ENCODE measurements at regions not wholly inside any gene's neighbourhood (a gene's known extent, or its start where the extent isn't known, plus 50 kb on each side); places are given as distances from the start of the nearest gene placed in this dataset.

- Histone ChIP-seq H3K4me1 (ENCODE audit: insufficient read depth) (peaks cover 8% of the 10 kb centered on the region), H3K27me3 (no peaks in the 10 kb centered on the region), H3K9me3 (no peaks in the 10 kb centered on the region), H3K27ac (no peak overlapping the region), H3K36me3 (no peaks in the 10 kb centered on the region), H3K4me3 (no peak overlapping the region)
- 58 to 67% (median 62%) methylated on average over 15 to 16 of the region's 16 CpGs for WGBS, 3 donors
- DNase-seq: no peak
- intact Hi-C loops (cut with DNase I): loop anchor here in 2 of 4 donors (10.0 kb wide), 2 partner anchors 119 to 129 kb away; no protein-coding TSS in a partner anchor
- TF ChIP-seq EP300 (IDR thresholded peaks at IDR 0.05): no peak
- no peak for TF ChIP-seq POLR2A (IDR thresholded peaks at IDR 0.05)
- TF ChIP-seq, protein P1, sequence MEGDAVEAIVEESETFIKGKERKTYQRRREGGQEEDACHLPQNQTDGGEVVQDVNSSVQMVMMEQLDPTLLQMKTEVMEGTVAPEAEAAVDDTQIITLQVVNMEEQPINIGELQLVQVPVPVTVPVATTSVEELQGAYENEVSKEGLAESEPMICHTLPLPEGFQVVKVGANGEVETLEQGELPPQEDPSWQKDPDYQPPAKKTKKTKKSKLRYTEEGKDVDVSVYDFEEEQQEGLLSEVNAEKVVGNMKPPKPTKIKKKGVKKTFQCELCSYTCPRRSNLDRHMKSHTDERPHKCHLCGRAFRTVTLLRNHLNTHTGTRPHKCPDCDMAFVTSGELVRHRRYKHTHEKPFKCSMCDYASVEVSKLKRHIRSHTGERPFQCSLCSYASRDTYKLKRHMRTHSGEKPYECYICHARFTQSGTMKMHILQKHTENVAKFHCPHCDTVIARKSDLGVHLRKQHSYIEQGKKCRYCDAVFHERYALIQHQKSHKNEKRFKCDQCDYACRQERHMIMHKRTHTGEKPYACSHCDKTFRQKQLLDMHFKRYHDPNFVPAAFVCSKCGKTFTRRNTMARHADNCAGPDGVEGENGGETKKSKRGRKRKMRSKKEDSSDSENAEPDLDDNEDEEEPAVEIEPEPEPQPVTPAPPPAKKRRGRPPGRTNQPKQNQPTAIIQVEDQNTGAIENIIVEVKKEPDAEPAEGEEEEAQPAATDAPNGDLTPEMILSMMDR (IDR thresholded peaks at IDR 0.05): no peak
Observed at GRCh38 chr22:23405366-23405851, 174.7 kb downstream of the IGLL1 start.

GRCh38 chr22:23404689-23405365 is 175.3 kb downstream of the IGLL1 start:
- Histone ChIP-seq H3K36me3 (no peaks in the 10 kb centered on the region), H3K27ac (no peak overlapping the region), H3K9me3 (no peaks in the 10 kb centered on the region), H3K4me1 (ENCODE audit: insufficient read depth) (peaks cover 8% of the 10 kb centered on the region), H3K4me3 (no peak overlapping the region), H3K27me3 (no peaks in the 10 kb centered on the region)
- TF ChIP-seq EP300 (IDR thresholded peaks at IDR 0.05) (no peak), POLR2A (IDR thresholded peaks at IDR 0.05) (no peak)
- TF ChIP-seq, protein P1 (IDR thresholded peaks at IDR 0.05): no peak
- DNase-seq: peak in 4 of 5 donors; percentile 57 to 75 (median 68)
- intact Hi-C loops (cut with DNase I): loop anchor here (5.0 to 10.0 kb wide), 4 partner anchors 120 to 132 kb away; no protein-coding TSS in a partner anchor
- WGBS, 3 donors: 40 to 47% (median 47%) methylated on average over 9 to 11 of the region's 11 CpGs

DNA sequence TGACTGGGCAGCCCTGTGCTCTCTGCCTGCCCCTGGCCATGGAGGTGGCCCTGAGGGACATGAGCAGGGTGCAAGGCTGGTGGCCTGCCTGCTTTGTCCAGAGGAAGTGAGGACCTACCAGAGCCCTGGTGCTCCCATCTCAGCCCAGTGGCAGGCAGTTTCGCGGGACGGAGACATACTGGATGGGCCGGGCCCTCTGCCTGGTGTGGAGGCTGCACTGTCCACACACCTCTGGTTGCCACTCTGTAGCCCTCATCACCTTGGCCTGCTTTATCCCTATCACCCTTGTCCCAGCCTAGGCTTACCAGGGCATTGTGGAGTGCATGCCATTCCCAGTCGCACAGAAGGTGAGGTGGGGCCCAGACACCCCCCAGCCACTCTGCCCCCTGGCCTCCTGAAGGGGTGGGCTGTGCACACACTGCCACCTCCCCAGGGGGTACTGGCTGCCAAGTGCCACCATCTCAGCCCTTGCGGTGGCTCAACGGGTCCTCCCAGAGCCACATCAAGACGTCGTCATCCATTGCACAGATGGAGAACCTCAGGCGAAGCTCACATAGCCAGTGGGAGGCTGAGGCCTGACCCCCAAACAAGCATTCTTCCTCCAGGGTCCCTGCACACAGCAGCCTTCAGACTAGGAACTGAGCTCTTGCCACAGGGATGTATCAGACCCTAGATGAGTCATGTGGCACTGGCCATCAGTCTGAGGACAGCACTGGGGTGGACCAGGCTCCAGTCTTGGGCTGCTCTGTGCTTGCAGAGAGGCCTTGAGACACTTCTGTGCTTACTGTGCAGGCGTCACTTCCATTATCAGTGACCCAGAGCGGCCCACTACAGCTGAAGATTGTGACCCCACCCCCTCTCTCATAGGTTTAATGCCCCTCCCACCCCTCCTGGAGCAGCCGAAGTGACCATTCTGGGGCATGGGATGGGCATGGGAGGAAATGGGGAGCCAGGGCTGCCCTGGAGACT is 176.1 kb downstream of the IGLL1 start:
- TF ChIP-seq POLR2A (IDR thresholded peaks at IDR 0.05): no peak
- TF ChIP-seq EP300 (IDR thresholded peaks at IDR 0.05): no peak
- peak overlapping the region in 1 of 2 donors; percentile 72 for H3K27ac ChIP-seq
- intact Hi-C loops (cut with DNase I): loop anchor here (5.0 to 10.0 kb wide), 4 partner anchors 121 to 133 kb away; no protein-coding TSS in a partner anchor
- no peaks in the 10 kb centered on the region for H3K9me3 ChIP-seq
- peak in 1 of 5 donors; percentile 30 for DNase-seq
- H3K4me1 ChIP-seq (ENCODE audit: insufficient read depth): peaks cover 8% of the 10 kb centered on the region
- no peak overlapping the region for H3K4me3 ChIP-seq
- no peaks in the 10 kb centered on the region for H3K27me3 ChIP-seq
- H3K36me3 ChIP-seq: no peaks in the 10 kb centered on the region
- 88 to 93% (median 92%) methylated on average over 9 to 13 of the region's 13 CpGs for WGBS, 3 donors

DNA sequence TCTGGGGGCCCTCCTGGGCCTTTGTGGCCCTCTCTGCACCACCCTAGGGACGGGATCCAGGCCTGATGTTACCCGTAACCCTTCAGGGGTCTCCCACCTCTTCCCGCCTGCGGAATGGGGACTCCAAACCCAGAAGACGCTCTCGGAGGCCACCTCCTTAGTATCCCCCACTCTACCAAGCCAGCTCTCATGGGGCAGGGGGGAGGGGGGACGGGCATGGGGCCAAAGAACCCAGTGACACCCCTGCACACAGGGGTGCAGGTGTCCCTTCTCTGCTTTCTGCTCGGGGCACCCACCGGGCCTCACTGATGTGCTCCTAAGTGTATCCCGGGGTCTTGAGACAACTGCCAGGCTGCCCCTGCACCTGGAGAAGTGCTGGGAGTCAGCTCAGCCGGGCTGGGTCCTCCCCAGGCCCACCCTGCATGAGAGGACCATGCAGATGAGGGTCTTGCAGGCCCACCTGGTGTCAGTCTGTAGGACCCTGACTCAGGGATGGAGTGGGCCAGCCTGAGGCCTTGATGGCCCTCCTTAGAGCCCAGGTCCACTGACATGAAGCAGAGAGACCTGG is 176.9 kb downstream of the IGLL1 start:
- no peak for TF ChIP-seq EP300 (IDR thresholded peaks at IDR 0.05)
- Histone ChIP-seq H3K36me3 (no peaks in the 10 kb centered on the region), H3K27me3 (no peaks in the 10 kb centered on the region), H3K27ac (peak overlapping the region; percentile 48 to 72), H3K9me3 (no peaks in the 10 kb centered on the region), H3K4me1 (ENCODE audit: insufficient read depth) (peaks cover 8% of the 10 kb centered on the region), H3K4me3 (no peak overlapping the region)
- intact Hi-C loops (cut with DNase I): loop anchor here (5.0 to 10.0 kb wide), 4 partner anchors 122 to 134 kb away; no protein-coding TSS in a partner anchor
- 70 to 82% (median 80%) methylated on average over 11 of the region's 11 CpGs for WGBS, 3 donors
- DNase-seq: peak in 4 of 5 donors; percentile 33 to 59 (median 58)
